ENCODE measurements at regions not wholly inside any gene's neighbourhood (a gene's known extent, or its start where the extent isn't known, plus 50 kb on each side); places are given as distances from the start of the nearest gene placed in this dataset.

DNA sequence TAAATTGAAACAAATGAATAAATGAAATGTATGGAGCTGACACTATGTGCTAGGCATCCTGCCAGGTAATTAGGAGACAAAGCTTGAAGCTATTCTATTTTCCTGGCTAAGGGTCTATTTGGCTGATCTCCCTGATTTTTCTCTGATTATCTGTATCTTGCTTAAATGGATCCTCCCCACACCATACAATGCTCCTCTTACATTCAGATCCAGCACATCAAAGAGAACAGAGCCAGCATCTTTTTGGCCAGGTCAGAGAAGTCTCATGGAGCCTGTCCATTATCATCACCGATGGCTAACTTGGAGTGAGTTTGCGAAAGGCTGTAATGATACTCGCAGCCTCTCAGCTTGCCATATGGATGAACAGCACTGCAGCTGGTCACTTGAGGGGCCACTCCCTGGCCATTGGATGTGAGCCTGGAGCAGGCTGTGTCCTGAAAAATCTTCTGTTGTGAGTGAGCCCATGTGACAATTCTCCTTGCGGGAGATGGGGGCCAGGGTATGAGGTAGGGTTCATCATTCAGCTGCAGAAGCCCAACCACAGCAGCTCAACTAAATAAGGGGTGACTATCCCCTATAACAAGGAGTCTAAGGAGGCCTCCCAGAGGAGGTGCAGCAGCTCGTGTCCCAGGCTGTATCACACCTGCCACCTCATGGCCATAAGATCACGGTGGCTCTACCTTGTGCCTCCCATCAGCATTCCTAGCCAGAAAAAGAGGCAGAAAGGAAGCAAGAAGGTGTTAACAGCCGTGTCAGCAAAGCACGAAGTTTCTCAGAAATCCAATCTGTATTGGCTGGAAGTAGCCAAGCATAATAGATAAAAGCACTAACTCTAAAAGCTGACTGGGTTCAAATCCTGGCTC is 69.3 kb upstream of the ST8SIA2 start:
- TF ChIP-seq, protein P1, sequence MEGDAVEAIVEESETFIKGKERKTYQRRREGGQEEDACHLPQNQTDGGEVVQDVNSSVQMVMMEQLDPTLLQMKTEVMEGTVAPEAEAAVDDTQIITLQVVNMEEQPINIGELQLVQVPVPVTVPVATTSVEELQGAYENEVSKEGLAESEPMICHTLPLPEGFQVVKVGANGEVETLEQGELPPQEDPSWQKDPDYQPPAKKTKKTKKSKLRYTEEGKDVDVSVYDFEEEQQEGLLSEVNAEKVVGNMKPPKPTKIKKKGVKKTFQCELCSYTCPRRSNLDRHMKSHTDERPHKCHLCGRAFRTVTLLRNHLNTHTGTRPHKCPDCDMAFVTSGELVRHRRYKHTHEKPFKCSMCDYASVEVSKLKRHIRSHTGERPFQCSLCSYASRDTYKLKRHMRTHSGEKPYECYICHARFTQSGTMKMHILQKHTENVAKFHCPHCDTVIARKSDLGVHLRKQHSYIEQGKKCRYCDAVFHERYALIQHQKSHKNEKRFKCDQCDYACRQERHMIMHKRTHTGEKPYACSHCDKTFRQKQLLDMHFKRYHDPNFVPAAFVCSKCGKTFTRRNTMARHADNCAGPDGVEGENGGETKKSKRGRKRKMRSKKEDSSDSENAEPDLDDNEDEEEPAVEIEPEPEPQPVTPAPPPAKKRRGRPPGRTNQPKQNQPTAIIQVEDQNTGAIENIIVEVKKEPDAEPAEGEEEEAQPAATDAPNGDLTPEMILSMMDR (IDR thresholded peaks at IDR 0.05): no peak
- no peak for TF ChIP-seq POLR2A (IDR thresholded peaks at IDR 0.05)

Measured in adrenal gland (tissue), 5 donors.